HG03025 (cell line): ENCODE measurements at regions not wholly inside any gene's neighbourhood (a gene's known extent, or its start where the extent isn't known, plus 50 kb on each side); places are given as distances from the start of the nearest gene placed in this dataset.

Experiments used
- ATAC-seq: cut with Tn5 transposase; IDR thresholded peaks from one replicate; pipeline ENCODE4 v1.9.1; 2021; ENCODE audit warnings: mild to moderate bottlenecking, moderate library complexity; ENCODE audit not compliant: unreplicated experiment, low FRiP score

GRCh38 chr1:34590211-34590623 lies 164.6 kb upstream of the GJB5 start:
- ATAC-seq, result no peak

- ATAC-seq, result no peak
Observed at GRCh38 chr1:34591751-34592629, 162.9 kb upstream of the GJB5 start.

GRCh38 chr1:34597877-34598514 lies 156.9 kb upstream of the GJB5 start:
- ATAC-seq, result no peak

- no peak for ATAC-seq
Observed at GRCh38 chr1:34602907-34603306, 151.9 kb upstream of the GJB5 start.

- ATAC-seq, result no peak
Observed at GRCh38 chr1:34603594-34603993, 151.3 kb upstream of the GJB5 start.

- no peak for ATAC-seq
Observed at GRCh38 chr1:34606504-34606903, 148.3 kb upstream of the GJB5 start.

GRCh38 chr1:34610063-34610462 lies 144.8 kb upstream of the GJB5 start:
- ATAC-seq, result no peak

GRCh38 chr1:34611571-34611970 lies 143.3 kb upstream of the GJB5 start:
- no peak for ATAC-seq

- no peak for ATAC-seq
Observed at GRCh38 chr1:34612091-34612827, 142.6 kb upstream of the GJB5 start.

GRCh38 chr1:34617321-34618118 lies 137.3 kb upstream of the GJB5 start:
- ATAC-seq, result no peak

- ATAC-seq, result no peak
Observed at GRCh38 chr1:34618381-34618780, 136.5 kb upstream of the GJB5 start.

- no peak for ATAC-seq
Observed at GRCh38 chr1:34619256-34619655, 135.6 kb upstream of the GJB5 start.

GRCh38 chr1:34621916-34622315 lies 132.9 kb upstream of the GJB5 start:
- ATAC-seq, result no peak

GRCh38 chr1:34625521-34626015 lies 129.3 kb upstream of the GJB5 start:
- no peak for ATAC-seq

GRCh38 chr1:34627465-34628240 lies 127.2 kb upstream of the GJB5 start:
- no peak for ATAC-seq

GRCh38 chr1:34631126-34631525 lies 123.7 kb upstream of the GJB5 start:
- ATAC-seq, result no peak

GRCh38 chr1:34639701-34640100 lies 115.1 kb upstream of the GJB5 start:
- ATAC-seq, result no peak

GRCh38 chr1:34640654-34641401 lies 114.0 kb upstream of the GJB5 start:
- ATAC-seq, result no peak

GRCh38 chr1:34642679-34643078 lies 112.2 kb upstream of the GJB5 start:
- no peak for ATAC-seq
